ENCODE measurements at regions not wholly inside any gene's neighbourhood (a gene's known extent, or its start where the extent isn't known, plus 50 kb on each side); places are given as distances from the start of the nearest gene placed in this dataset.

DNA sequence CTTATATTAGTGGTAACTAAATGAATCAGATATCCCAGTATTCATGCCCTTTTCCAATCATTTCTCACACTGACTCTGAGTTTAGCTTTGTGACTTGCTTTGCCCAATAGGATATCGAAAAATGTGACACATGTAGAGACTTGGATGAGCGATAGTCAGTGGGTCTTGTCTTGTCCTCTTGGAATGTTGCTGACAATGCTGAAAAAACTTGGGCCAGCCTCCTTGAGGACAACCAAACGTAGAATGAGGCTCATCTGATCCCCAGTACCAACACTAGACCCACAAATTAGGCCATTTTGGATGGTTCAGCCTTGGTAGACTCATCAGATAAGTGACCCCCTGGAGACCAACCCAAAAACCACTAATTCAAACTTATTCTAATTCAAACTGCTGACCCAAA, 351.0 kb downstream of the GRIN2B start:
- Histone ChIP-seq H3K27ac (no peak overlapping the region), H3K27me3 (no peaks in the 10 kb centered on the region), H3K36me3 (no peaks in the 10 kb centered on the region), H3K9ac (ENCODE audit: low read depth in 2 of 2, low read length in 2 of 2) (no peak overlapping the region), H3K9me3 (no peaks in the 10 kb centered on the region), H3K4me3 (no peak overlapping the region), H3K4me1 (no peaks in the 10 kb centered on the region)
- TF ChIP-seq, protein P1, sequence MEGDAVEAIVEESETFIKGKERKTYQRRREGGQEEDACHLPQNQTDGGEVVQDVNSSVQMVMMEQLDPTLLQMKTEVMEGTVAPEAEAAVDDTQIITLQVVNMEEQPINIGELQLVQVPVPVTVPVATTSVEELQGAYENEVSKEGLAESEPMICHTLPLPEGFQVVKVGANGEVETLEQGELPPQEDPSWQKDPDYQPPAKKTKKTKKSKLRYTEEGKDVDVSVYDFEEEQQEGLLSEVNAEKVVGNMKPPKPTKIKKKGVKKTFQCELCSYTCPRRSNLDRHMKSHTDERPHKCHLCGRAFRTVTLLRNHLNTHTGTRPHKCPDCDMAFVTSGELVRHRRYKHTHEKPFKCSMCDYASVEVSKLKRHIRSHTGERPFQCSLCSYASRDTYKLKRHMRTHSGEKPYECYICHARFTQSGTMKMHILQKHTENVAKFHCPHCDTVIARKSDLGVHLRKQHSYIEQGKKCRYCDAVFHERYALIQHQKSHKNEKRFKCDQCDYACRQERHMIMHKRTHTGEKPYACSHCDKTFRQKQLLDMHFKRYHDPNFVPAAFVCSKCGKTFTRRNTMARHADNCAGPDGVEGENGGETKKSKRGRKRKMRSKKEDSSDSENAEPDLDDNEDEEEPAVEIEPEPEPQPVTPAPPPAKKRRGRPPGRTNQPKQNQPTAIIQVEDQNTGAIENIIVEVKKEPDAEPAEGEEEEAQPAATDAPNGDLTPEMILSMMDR (IDR thresholded peaks at IDR 0.05): no peak
- intact Hi-C loops (cut with DNase I): no loop called here
- DNase-seq: no peak

GRCh38 chr12:13628067-13628466, 353.3 kb downstream of the GRIN2B start:
- no peak for DNase-seq

DNA sequence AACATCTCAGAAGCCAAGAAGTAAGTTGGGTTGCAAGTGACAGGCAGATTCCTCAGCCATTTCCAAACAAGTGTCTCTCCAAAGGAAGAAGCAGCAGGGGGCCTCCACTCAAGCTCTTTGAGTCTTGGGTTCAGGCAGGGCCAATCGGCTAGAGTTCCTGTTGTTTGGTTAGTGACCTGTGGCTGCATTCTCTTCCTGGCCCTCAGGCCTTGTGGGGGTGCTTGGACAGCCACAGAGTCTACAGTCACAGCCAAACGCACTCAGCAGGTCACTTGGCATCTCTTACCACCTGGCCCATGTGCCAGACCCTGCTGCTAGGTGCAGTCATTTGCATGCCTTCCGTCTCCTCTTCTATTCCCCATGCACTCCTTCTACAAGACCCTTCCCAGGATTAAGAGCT, 353.9 kb downstream of the GRIN2B start:
- Histone ChIP-seq H3K9me3 (no peaks in the 10 kb centered on the region), H3K9ac (ENCODE audit: low read depth in 2 of 2, low read length in 2 of 2) (no peak overlapping the region), H3K4me1 (no peaks in the 10 kb centered on the region), H3K36me3 (no peaks in the 10 kb centered on the region), H3K27me3 (no peaks in the 10 kb centered on the region), H3K27ac (no peak overlapping the region), H3K4me3 (no peak overlapping the region)
- TF ChIP-seq, protein P1 (IDR thresholded peaks at IDR 0.05): no peak
- intact Hi-C loops (cut with DNase I): no loop called here
- DNase-seq: no peak

More at GRCh38 chr12:13628067-13628466, 353.3 kb downstream of the GRIN2B start:
- Histone ChIP-seq H3K36me3 (no peaks in the 10 kb centered on the region), H3K9ac (ENCODE audit: low read depth in 2 of 2, low read length in 2 of 2) (no peak overlapping the region), H3K4me3 (no peak overlapping the region), H3K27me3 (no peaks in the 10 kb centered on the region), H3K4me1 (no peaks in the 10 kb centered on the region), H3K9me3 (no peaks in the 10 kb centered on the region), H3K27ac (no peak overlapping the region)
- TF ChIP-seq, protein P1 (IDR thresholded peaks at IDR 0.05): no peak
- intact Hi-C loops (cut with DNase I): no loop called here

- H3K4me1 ChIP-seq: no peaks in the 10 kb centered on the region
- intact Hi-C loops (cut with DNase I): no loop called here
- no peaks in the 10 kb centered on the region for H3K36me3 ChIP-seq
- DNase-seq: no peak
- H3K9me3 ChIP-seq: no peaks in the 10 kb centered on the region
- no peak overlapping the region for H3K27ac ChIP-seq
- H3K9ac ChIP-seq (ENCODE audit: low read depth in 2 of 2, low read length in 2 of 2): no peak overlapping the region
- H3K4me3 ChIP-seq: no peak overlapping the region
- TF ChIP-seq, protein P1 (IDR thresholded peaks at IDR 0.05): no peak
- no peaks in the 10 kb centered on the region for H3K27me3 ChIP-seq
Observed at GRCh38 chr12:13613297-13613696, 368.1 kb downstream of the GRIN2B start.

- H3K4me1 ChIP-seq: no peaks in the 10 kb centered on the region
- no peaks in the 10 kb centered on the region for H3K27me3 ChIP-seq
- no peak overlapping the region for H3K9ac ChIP-seq (ENCODE audit: low read depth in 2 of 2, low read length in 2 of 2)
- DNase-seq: no peak
- no peaks in the 10 kb centered on the region for H3K36me3 ChIP-seq
- intact Hi-C loops (cut with DNase I): no loop called here
- no peak overlapping the region for H3K27ac ChIP-seq
- no peak overlapping the region for H3K4me3 ChIP-seq
- TF ChIP-seq, protein P1 (IDR thresholded peaks at IDR 0.05): no peak
- H3K9me3 ChIP-seq: no peaks in the 10 kb centered on the region
Observed at GRCh38 chr12:13609894-13610679, 371.3 kb downstream of the GRIN2B start.

Data from colonic mucosa (tissue), 4 donors.